Mucosa of rectum (tissue), 2 donors: ENCODE measurements at regions not wholly inside any gene's neighbourhood (a gene's known extent, or its start where the extent isn't known, plus 50 kb on each side); places are given as distances from the start of the nearest gene placed in this dataset.

Experiments
- H3K27ac ChIP-seq, 2 donors: one replicate each; pipeline ENCODE4 v1.7.0; 2013; ENCODE audit warnings: inconsistent platforms in 2 of 2, low read depth in 2 of 2, low read length in 2 of 2
- H3K27me3 ChIP-seq, 2 donors: one replicate each; pipeline ENCODE4 v1.7.0; 2013; ENCODE audit warnings: low read length in 2 of 2; ENCODE audit not compliant: control insufficient read depth in 2 of 2, insufficient read depth in 2 of 2
- H3K36me3 ChIP-seq, 2 donors: one replicate each; pipeline ENCODE4 v1.7.0; 2013; ENCODE audit warnings: low read length in 2 of 2; ENCODE audit not compliant: control insufficient read depth in 2 of 2, insufficient read depth in 2 of 2
- H3K4me1 ChIP-seq, 2 donors: one replicate each; pipeline ENCODE4 v1.7.0; 2013; ENCODE audit warnings: low read length in 2 of 2, mild to moderate bottlenecking in 1 of 2; ENCODE audit not compliant: control insufficient read depth in 2 of 2, insufficient read depth in 2 of 2
- H3K4me3 ChIP-seq, 2 donors: one replicate each; pipeline ENCODE4 v1.7.0; 2013; ENCODE audit warnings: low read length in 2 of 2
- H3K9ac ChIP-seq, 2 donors: one replicate each; pipeline ENCODE4 v1.7.0; 2013; ENCODE audit warnings: low read length in 2 of 2, low read depth in 1 of 2, mild to moderate bottlenecking in 1 of 2
- H3K9me3 ChIP-seq, 2 donors: one replicate each; pipeline ENCODE4 v1.7.0; 2013; ENCODE audit warnings: low read length in 2 of 2; ENCODE audit not compliant: control insufficient read depth in 2 of 2
- donor health status: healthy.
- donor health status: Normal muscosa, but diverticular disease.

DNA sequence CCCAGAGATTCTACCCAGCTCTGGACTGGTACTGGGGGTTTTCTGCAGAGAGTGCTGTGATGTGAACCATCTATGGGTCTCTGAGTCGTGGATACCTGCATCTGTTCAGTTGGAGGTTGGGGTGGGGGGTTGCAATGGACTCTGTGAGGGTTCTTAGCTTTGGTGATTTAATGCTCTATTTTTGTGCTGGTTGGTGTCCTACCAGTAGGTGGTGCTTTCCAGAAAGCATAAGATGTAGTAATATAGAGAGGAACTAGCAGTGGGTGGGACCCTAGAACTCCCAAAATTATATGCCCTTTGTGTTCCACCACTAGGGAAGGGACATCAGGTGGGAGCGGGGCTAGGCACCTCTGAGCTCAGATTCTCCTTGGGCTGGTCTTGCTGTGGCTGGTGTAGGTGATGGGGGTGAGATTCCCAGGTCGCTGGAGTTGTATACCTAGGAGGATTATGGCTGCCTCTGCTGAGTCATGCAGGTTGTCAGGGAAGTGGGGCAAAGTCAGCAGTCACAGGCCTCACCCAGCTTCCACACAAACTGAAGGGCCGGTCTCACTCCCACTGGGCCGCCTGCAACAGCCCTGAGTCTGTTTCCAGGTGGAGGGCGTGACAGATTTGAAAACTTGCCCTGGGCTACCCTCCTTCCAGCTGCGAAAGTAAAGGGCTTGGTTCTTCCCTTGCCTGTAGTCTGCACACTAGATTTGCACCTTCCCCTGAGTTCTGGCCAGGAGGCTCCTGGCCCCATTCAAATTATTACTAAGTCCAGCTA, 573.0 kb upstream of the SLITRK1 start:
- Histone ChIP-seq H3K9ac (no peak overlapping the region), H3K4me1 (no peaks in the 10 kb centered on the region), H3K27ac (no peak overlapping the region), H3K36me3 (no peaks in the 10 kb centered on the region), H3K9me3 (peaks cover 2 to 3% of the 10 kb centered on the region in 2 donors), H3K4me3 (no peak overlapping the region), H3K27me3 (no peaks in the 10 kb centered on the region)

DNA sequence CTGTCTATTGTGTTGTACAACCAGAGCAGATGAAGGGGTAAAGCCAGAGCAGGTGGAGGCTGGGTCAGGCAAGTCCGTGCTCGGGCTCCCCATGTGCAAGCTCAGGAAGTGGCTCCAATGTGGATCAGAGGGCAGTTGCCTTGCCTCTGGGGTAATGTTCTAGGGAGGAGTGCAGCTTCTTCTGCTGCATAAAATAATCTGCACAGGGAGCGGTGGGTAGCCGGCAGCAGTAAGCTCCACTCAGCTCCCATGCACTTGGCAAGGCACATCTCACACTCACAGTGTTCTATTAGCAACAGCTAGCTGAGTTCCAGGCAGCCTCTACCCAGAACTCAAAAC, 565.3 kb upstream of the SLITRK1 start:
- H3K9ac ChIP-seq = no peak overlapping the region
- H3K9me3 ChIP-seq = peaks cover 3 to 7% of the 10 kb centered on the region in 2 donors
- H3K4me1 ChIP-seq = no peaks in the 10 kb centered on the region
- H3K27me3 ChIP-seq = no peaks in the 10 kb centered on the region
- no peak overlapping the region for H3K27ac ChIP-seq
- H3K4me3 ChIP-seq = no peak overlapping the region
- no peaks in the 10 kb centered on the region for H3K36me3 ChIP-seq

DNA sequence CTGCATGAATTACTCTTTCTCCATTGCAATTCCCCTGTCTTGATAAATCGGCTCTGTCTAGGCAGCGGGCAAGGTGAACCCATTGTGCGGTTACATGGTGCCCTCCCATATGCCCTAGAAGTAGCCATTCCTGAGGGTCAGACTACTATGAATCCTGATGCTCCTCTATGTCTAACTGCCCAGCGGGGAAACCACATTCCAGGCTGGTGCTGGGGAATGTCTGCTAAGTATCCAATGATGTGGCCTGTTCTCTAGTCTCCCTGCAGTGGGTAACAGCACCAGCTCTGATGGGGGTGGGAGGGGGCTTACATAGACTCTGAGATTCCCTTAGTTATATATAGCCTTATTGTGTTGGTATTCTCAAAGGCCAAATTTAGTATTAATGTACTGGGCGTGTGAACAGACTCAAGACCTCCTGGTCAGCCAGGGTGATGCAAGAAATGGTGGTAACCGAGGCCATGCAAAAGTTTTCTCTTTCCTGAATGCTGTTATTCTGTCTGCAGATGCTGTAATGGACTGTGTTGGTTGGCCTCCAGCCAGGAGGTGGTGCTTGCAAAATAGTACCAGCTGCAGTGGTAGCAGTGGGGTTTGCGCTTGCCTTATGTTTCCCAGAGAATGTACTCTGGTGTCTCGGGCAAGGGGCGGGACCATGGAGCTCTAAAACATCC, 564.8 kb upstream of the SLITRK1 start:
- H3K4me1 ChIP-seq = no peaks in the 10 kb centered on the region
- H3K9ac ChIP-seq = no peak overlapping the region
- no peaks in the 10 kb centered on the region for H3K27me3 ChIP-seq
- no peak overlapping the region for H3K4me3 ChIP-seq
- H3K9me3 ChIP-seq = peaks cover 3 to 7% of the 10 kb centered on the region in 2 donors
- no peak overlapping the region for H3K27ac ChIP-seq
- no peaks in the 10 kb centered on the region for H3K36me3 ChIP-seq

DNA sequence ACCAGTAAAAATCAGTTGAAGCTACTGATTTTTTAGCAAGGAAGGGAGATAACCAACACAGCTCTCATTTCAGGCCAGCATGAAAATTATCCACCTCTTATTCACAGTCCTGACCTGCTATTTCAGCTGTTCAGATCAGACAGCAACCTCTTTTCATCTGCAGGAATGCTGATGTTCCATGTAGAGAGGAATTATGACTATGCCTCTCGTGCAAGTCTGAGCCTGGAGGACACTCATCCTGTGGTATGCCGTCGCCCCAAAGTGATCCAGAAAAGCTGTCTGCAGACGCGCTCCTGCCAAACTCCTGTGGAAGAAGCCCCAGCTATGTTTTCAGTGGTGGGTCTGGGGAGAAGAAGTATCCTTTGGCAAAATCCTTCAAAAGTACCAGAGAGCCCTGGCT, 563.5 kb upstream of the SLITRK1 start:
- H3K27ac ChIP-seq = no peak overlapping the region
- H3K4me1 ChIP-seq = no peaks in the 10 kb centered on the region
- H3K9ac ChIP-seq = no peak overlapping the region
- peaks cover 3 to 7% of the 10 kb centered on the region in 2 donors for H3K9me3 ChIP-seq
- H3K4me3 ChIP-seq = no peak overlapping the region
- no peaks in the 10 kb centered on the region for H3K27me3 ChIP-seq
- no peaks in the 10 kb centered on the region for H3K36me3 ChIP-seq

DNA sequence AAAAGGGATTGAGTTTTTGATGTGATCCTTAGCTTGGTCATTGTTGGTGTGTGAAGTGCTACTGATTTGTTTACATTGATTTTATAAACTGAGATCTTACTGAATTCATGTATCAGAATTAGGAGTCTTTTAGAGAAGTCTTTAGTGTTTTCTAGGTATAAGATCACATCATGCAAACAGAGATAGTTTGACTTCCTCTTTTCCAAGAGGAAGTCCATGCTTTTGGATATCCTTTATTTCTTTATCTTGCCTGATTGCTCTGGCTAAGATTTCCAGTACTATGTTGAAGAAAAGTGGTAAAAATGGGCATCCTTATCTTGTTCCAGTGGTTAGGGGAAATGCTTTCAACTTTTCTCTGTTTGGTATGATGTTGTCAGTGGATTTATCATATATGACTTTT, 561.2 kb upstream of the SLITRK1 start:
- Histone ChIP-seq H3K4me1 (no peaks in the 10 kb centered on the region), H3K27ac (no peak overlapping the region), H3K36me3 (no peaks in the 10 kb centered on the region), H3K9me3 (peaks cover 3 to 7% of the 10 kb centered on the region in 2 donors), H3K9ac (no peak overlapping the region), H3K4me3 (no peak overlapping the region), H3K27me3 (no peaks in the 10 kb centered on the region)

DNA sequence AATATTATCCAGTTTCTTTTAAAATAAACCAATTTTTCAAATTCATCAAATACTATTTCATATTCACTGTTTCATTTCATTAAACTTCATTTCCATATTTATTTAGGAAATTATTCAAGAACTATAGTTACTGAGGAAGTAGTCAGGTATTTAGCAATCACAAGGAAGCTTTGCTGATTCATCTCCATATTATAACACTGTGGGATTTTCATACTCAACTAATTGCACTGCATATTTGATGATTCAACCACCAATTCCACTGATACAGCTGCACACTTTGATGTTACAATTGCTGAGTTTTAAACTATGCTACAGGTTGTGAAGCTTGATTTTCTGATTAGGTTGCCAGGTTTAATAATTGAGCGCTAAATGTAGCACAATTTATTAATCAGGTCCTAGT, 556.8 kb upstream of the SLITRK1 start:
- no peaks in the 10 kb centered on the region for H3K27me3 ChIP-seq
- H3K4me1 ChIP-seq = no peaks in the 10 kb centered on the region
- no peaks in the 10 kb centered on the region for H3K36me3 ChIP-seq
- no peak overlapping the region for H3K9ac ChIP-seq
- H3K9me3 ChIP-seq = no peaks in the 10 kb centered on the region
- H3K27ac ChIP-seq = no peak overlapping the region
- no peak overlapping the region for H3K4me3 ChIP-seq

DNA sequence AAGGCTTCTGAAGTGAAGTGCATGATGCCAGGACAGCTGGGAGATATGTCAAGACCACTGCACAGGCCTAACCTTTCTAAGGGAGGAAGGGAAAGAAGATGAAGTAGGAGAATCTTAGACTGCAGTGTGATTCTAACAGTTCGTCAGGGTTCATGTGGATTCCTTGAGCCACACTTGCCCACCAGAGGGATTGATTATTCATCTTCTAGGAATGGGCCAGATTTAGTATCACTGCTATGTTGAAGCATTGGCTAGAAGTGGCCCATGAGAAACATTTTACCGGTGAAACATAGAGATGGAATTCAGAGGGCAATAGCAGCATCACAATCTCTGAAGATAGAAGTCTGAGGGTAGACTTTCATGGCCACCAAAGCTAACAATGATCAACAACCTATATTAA, 550.8 kb upstream of the SLITRK1 start:
- Histone ChIP-seq H3K9me3 (no peaks in the 10 kb centered on the region), H3K27ac (no peak overlapping the region), H3K27me3 (no peaks in the 10 kb centered on the region), H3K36me3 (no peaks in the 10 kb centered on the region), H3K4me3 (no peak overlapping the region), H3K9ac (no peak overlapping the region), H3K4me1 (no peaks in the 10 kb centered on the region)

DNA sequence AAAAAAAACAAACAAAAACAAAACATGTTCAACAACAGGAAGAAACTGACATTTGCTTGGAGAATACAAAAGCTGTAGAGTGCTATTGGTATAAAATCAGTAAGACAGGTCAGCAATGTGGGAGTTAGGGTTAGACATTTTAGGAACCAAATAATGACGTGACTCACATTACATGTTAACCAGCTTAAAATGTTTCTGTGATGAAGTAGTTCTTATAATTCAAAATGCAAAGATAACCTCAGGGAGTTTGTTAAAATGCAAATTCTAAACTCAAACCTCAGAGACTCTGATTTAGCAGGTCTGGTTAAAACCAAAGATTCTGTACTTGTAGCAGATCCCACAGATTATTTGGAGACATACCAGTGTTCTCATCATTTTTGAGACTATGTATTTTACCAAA, 549.4 kb upstream of the SLITRK1 start:
- Histone ChIP-seq H3K9me3 (no peaks in the 10 kb centered on the region), H3K4me1 (no peaks in the 10 kb centered on the region), H3K9ac (no peak overlapping the region), H3K27ac (no peak overlapping the region), H3K4me3 (no peak overlapping the region), H3K27me3 (no peaks in the 10 kb centered on the region), H3K36me3 (no peaks in the 10 kb centered on the region)

DNA sequence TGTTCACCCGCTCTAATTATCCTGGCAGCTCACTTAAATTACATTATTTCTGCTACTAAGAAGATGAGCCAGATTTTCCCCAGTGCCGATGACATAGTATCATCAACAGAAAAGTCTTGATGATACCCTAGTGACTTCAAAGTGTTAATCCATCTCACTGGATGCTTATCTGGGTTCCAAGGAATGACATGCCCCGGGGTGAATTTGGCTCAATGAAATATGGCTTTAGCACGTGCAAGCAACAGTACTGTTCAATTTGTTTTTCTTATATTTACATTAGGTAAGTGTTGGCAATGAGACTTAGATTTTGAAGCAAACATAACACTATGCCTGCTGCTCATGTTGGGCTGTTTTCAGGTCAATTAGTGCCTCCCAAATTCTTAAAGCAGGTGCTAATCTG, 548.2 kb upstream of the SLITRK1 start:
- Histone ChIP-seq H3K9me3 (no peaks in the 10 kb centered on the region), H3K4me3 (no peak overlapping the region), H3K27me3 (no peaks in the 10 kb centered on the region), H3K4me1 (no peaks in the 10 kb centered on the region), H3K36me3 (no peaks in the 10 kb centered on the region), H3K9ac (no peak overlapping the region), H3K27ac (no peak overlapping the region)

DNA sequence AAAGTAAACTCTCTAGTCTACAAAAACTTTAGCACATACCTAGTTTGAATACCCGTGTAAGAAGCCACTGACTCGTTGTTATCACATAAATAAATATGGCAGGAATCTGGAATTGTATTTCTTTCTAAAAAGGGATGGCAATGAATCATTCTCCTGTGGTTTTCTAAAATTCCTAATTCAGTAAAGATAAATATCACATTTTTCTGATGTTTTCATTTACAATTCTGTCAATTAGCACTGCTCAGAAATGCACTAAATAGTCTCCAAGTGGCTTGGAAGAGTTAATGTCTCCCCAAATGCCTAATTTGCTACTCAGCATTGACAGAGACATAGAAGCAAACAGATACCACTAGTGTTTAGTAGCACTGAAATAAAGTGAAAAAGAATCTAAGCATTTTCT, 547.7 kb upstream of the SLITRK1 start:
- H3K9ac ChIP-seq = no peak overlapping the region
- H3K9me3 ChIP-seq = no peaks in the 10 kb centered on the region
- H3K36me3 ChIP-seq = no peaks in the 10 kb centered on the region
- H3K4me1 ChIP-seq = no peaks in the 10 kb centered on the region
- H3K27me3 ChIP-seq = no peaks in the 10 kb centered on the region
- H3K27ac ChIP-seq = no peak overlapping the region
- no peak overlapping the region for H3K4me3 ChIP-seq
